Natural killer cell (primary cell): ENCODE measurements at regions not wholly inside any gene's neighbourhood (a gene's known extent, or its start where the extent isn't known, plus 50 kb on each side); places are given as distances from the start of the nearest gene placed in this dataset.

ENCODE experiments used
- ATAC-seq, 3 donors: fragments of 150-1000 bp in 2 of 3; fragments of 200-7000 bp in 1 of 3; cut with Tn5 transposase; 1 replicate in 1 of 3; 2 replicates in 2 of 3; pipeline ENCODE4 v1.10.0; 2021; ENCODE audit warnings: mild to moderate bottlenecking in 2 of 3, moderate library complexity in 2 of 3
- DNase-seq, 2 donors: peaks; one replicate each; pipeline versions ENCODE4 v3.0.0 to v3.0.0-alpha.2; 2013 to 2021; ENCODE audit warnings: mixed read lengths in 1 of 2
- H3K27ac ChIP-seq: one replicate; pipeline ENCODE4 v1.5.1; 2013; ENCODE audit warnings: mild to moderate bottlenecking, low read length
- H3K27me3 ChIP-seq: one replicate; pipeline ENCODE4 v1.6.1; 2013; ENCODE audit warnings: low read length; ENCODE audit not compliant: control insufficient read depth, insufficient read depth
- H3K36me3 ChIP-seq: one replicate; pipeline ENCODE4 v1.6.1; 2013; ENCODE audit warnings: low read length; ENCODE audit not compliant: control insufficient read depth, insufficient read depth
- H3K4me1 ChIP-seq: one replicate; pipeline ENCODE4 v1.6.1; 2013; ENCODE audit warnings: low read length; ENCODE audit not compliant: control insufficient read depth, insufficient read depth
- H3K4me3 ChIP-seq: one replicate; pipeline ENCODE4 v1.5.1; 2013; ENCODE audit warnings: low read length
- H3K9me3 ChIP-seq: one replicate; pipeline ENCODE4 v1.6.1; 2013; ENCODE audit warnings: low read length; ENCODE audit not compliant: control insufficient read depth, insufficient read depth
- H3K27ac Mint-ChIP-seq, 2 donors: one replicate each; pipeline ENCODE4 v1.8.0; 2022; ENCODE audit warnings: mild to moderate bottlenecking in 2 of 2, mixed read lengths in 2 of 2, moderate library complexity in 1 of 2
- H3K27me3 Mint-ChIP-seq, 2 donors: one replicate each; pipeline ENCODE4 v1.8.0; 2022; ENCODE audit warnings: low read depth in 2 of 2, mixed read lengths in 2 of 2
- H3K36me3 Mint-ChIP-seq: one replicate; pipeline ENCODE4 v1.8.0; 2022; ENCODE audit warnings: mixed read lengths
- H3K4me1 Mint-ChIP-seq, 2 donors: one replicate each; pipeline ENCODE4 v1.8.0; 2022; ENCODE audit warnings: mixed read lengths in 2 of 2
- H3K4me3 Mint-ChIP-seq: one replicate; pipeline ENCODE4 v1.8.0; 2022; ENCODE audit warnings: mild to moderate bottlenecking, moderate library complexity, mixed read lengths
- H3K9me3 Mint-ChIP-seq, 2 donors: one replicate each; pipeline ENCODE4 v1.8.0; 2022; ENCODE audit warnings: mixed read lengths in 2 of 2
- CTCF ChIP-seq: fragments of 200-600 bp; IDR thresholded peaks from one replicate; pipeline ENCODE4 v1.8.0; 2022; ENCODE audit warnings: antibody characterized with exemption
- WGBS: methylation state at CpG from one replicate; pipeline ENCODE4 v1.1.7; 2013; ENCODE audit warnings: missing lambda C conversion rate; ENCODE audit not compliant: insufficient coverage; 5-methylcytosine and 5-hydroxymethylcytosine counted together
- intact Hi-C: fragments of 100-400 bp; cut with micrococcal nuclease; formaldehyde crosslinking; loops from one replicate; pipeline ENCODE4 v1.14.2; 2022

GRCh38 chr21:16519644-16520043 is 789.9 kb downstream of the USP25 start:
- intact Hi-C loops: no loop called here
- no peak overlapping the region for H3K4me3 Mint-ChIP-seq
- Histone ChIP-seq H3K9me3 (no peaks in the 10 kb centered on the region), H3K4me3 (no peak overlapping the region), H3K36me3 (no peaks in the 10 kb centered on the region), H3K27ac (no peak overlapping the region), H3K4me1 (no peaks in the 10 kb centered on the region), H3K27me3 (no peaks in the 10 kb centered on the region)
- no peaks in the 10 kb centered on the region for H3K27me3 Mint-ChIP-seq
- DNase-seq (no peak), ATAC-seq (no peak)
- H3K36me3 Mint-ChIP-seq: no peaks in the 10 kb centered on the region
- H3K9me3 Mint-ChIP-seq: peaks cover 13 to 18% of the 10 kb centered on the region in 2 donors
- TF ChIP-seq CTCF: no peak
- no peak overlapping the region for H3K27ac Mint-ChIP-seq
- no peaks in the 10 kb centered on the region for H3K4me1 Mint-ChIP-seq

- Mint-ChIP-seq H3K4me1 (no peaks in the 10 kb centered on the region), H3K27ac (no peak overlapping the region), H3K4me3 (no peak overlapping the region), H3K27me3 (no peaks in the 10 kb centered on the region), H3K36me3 (no peaks in the 10 kb centered on the region), H3K9me3 (peaks cover 12 to 19% of the 10 kb centered on the region in 2 donors)
- 90% methylated on average over 1 of the region's 2 CpGs for WGBS
- Histone ChIP-seq H3K36me3 (no peaks in the 10 kb centered on the region), H3K4me3 (no peak overlapping the region), H3K9me3 (peaks cover 5% of the 10 kb centered on the region), H3K27ac (no peak overlapping the region), H3K27me3 (no peaks in the 10 kb centered on the region), H3K4me1 (no peaks in the 10 kb centered on the region)
- intact Hi-C loops: no loop called here
- no peak for TF ChIP-seq CTCF
- ATAC-seq (no peak), DNase-seq (no peak)
Observed at GRCh38 chr21:16522548-16522947, 792.8 kb downstream of the USP25 start.

GRCh38 chr21:16530656-16531055 is 800.9 kb downstream of the USP25 start:
- no peak overlapping the region for H3K4me3 Mint-ChIP-seq
- intact Hi-C loops: no loop called here
- Histone ChIP-seq H3K27me3 (no peaks in the 10 kb centered on the region), H3K27ac (no peak overlapping the region), H3K36me3 (no peaks in the 10 kb centered on the region), H3K4me1 (no peaks in the 10 kb centered on the region), H3K9me3 (peaks cover 5% of the 10 kb centered on the region), H3K4me3 (no peak overlapping the region)
- peaks cover 31% of the 10 kb centered on the region for H3K36me3 Mint-ChIP-seq
- H3K9me3 Mint-ChIP-seq: peaks cover 21 to 24% of the 10 kb centered on the region in 2 donors
- 83% methylated on average over 2 of the region's 2 CpGs for WGBS
- ATAC-seq: no peak
- DNase-seq: no peak
- H3K4me1 Mint-ChIP-seq: no peaks in the 10 kb centered on the region
- no peak overlapping the region for H3K27ac Mint-ChIP-seq
- H3K27me3 Mint-ChIP-seq: no peaks in the 10 kb centered on the region
- no peak for TF ChIP-seq CTCF

GRCh38 chr21:16532840-16533239 is 803.1 kb downstream of the USP25 start:
- Histone ChIP-seq H3K9me3 (no peaks in the 10 kb centered on the region), H3K4me3 (no peak overlapping the region), H3K4me1 (no peaks in the 10 kb centered on the region), H3K36me3 (no peaks in the 10 kb centered on the region), H3K27ac (no peak overlapping the region), H3K27me3 (no peaks in the 10 kb centered on the region)
- WGBS: 75% methylated on average over 4 of the region's 4 CpGs
- Mint-ChIP-seq H3K27me3 (no peaks in the 10 kb centered on the region), H3K9me3 (peaks cover 18 to 22% of the 10 kb centered on the region in 2 donors), H3K4me3 (no peak overlapping the region), H3K36me3 (peaks cover 31% of the 10 kb centered on the region), H3K27ac (no peak overlapping the region), H3K4me1 (no peaks in the 10 kb centered on the region)
- TF ChIP-seq CTCF: no peak
- intact Hi-C loops: no loop called here
- ATAC-seq: no peak
- DNase-seq: no peak
